Liver (tissue), 3 donors: ENCODE measurements at regions not wholly inside any gene's neighbourhood (a gene's known extent, or its start where the extent isn't known, plus 50 kb on each side); places are given as distances from the start of the nearest gene placed in this dataset.

Experiments used
- ATF3 ChIP-seq: IDR thresholded peaks from 2 replicates; pipeline ENCODE4 v1.6.1; 2016; ENCODE audit warnings: antibody characterized with exemption
- GABPA ChIP-seq, 2 donors: IDR thresholded peaks in 1 of 2; conservative IDR thresholded peaks in 1 of 2; 2 replicates each; pipeline ENCODE4 v1.6.1; 2016; ENCODE audit warnings: antibody characterized with exemption in 2 of 2, mild to moderate bottlenecking in 1 of 2, moderate library complexity in 1 of 2
- HNF4G ChIP-seq: IDR thresholded peaks from 2 replicates; pipeline ENCODE4 v1.6.1; 2016; ENCODE audit warnings: antibody characterized with exemption
- MAX ChIP-seq: IDR thresholded peaks from 2 replicates; pipeline ENCODE4 v1.6.1; 2016; ENCODE audit warnings: antibody characterized with exemption
- REST ChIP-seq: IDR thresholded peaks from 2 replicates; pipeline ENCODE4 v1.6.1; 2016; ENCODE audit warnings: antibody characterized with exemption, mild to moderate bottlenecking
- RXRA ChIP-seq, 2 donors: IDR thresholded peaks; 2 replicates each; pipeline ENCODE4 v1.6.1; 2017 to 2018; ENCODE audit warnings: antibody characterized with exemption in 2 of 2, mild to moderate bottlenecking in 1 of 2
- TAF1 ChIP-seq: conservative IDR thresholded peaks from 2 replicates; pipeline ENCODE4 v1.6.1; 2016; ENCODE audit warnings: antibody characterized with exemption, mild to moderate bottlenecking
- TF ChIP-seq, protein P1 (sequence below): fragments of 150-350 bp; IDR thresholded peaks from 2 replicates; pipeline ENCODE4 v1.5.1; 2017; ENCODE audit warnings: improper control_type of control experiment, low read depth, low read length; ENCODE audit not compliant: missing input control
- donor health status: healthy.
- donor health status: healthy.

- TF ChIP-seq TAF1 (no peak), ATF3 (no peak), GABPA (IDR thresholded peaks at IDR 0.05 in 1 of 2, conservative IDR thresholded peaks at IDR 0.05 in 1 of 2) (no peak), RXRA (IDR thresholded peaks at IDR 0.05) (no peak), MAX (no peak), REST (no peak), HNF4G (no peak)
- TF ChIP-seq, protein P1, sequence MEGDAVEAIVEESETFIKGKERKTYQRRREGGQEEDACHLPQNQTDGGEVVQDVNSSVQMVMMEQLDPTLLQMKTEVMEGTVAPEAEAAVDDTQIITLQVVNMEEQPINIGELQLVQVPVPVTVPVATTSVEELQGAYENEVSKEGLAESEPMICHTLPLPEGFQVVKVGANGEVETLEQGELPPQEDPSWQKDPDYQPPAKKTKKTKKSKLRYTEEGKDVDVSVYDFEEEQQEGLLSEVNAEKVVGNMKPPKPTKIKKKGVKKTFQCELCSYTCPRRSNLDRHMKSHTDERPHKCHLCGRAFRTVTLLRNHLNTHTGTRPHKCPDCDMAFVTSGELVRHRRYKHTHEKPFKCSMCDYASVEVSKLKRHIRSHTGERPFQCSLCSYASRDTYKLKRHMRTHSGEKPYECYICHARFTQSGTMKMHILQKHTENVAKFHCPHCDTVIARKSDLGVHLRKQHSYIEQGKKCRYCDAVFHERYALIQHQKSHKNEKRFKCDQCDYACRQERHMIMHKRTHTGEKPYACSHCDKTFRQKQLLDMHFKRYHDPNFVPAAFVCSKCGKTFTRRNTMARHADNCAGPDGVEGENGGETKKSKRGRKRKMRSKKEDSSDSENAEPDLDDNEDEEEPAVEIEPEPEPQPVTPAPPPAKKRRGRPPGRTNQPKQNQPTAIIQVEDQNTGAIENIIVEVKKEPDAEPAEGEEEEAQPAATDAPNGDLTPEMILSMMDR, result no peak
Measured at GRCh38 chr1:193480755-193481154, 294.3 kb upstream of the B3GALT2 start.
